ENCODE measurements at regions not wholly inside any gene's neighbourhood (a gene's known extent, or its start where the extent isn't known, plus 50 kb on each side); places are given as distances from the start of the nearest gene placed in this dataset.

- H3K9ac ChIP-seq (ENCODE audit: low read length) = no peak overlapping the region
- H3K9me2 ChIP-seq (ENCODE audit: insufficient read depth, low read length) = no peaks in the 10 kb centered on the region
- no peak overlapping the region for H2AFZ ChIP-seq (ENCODE audit: low read depth, low read length)
- H3K4me2 ChIP-seq (ENCODE audit: low read length) = no peak overlapping the region
- H3K27me3 ChIP-seq (ENCODE audit: insufficient read depth, low read depth, low read length) = no peaks in the 10 kb centered on the region
- no peaks in the 10 kb centered on the region for H3K79me2 ChIP-seq (replicated peaks; ENCODE audit: insufficient read depth, low read length)
- no peaks in the 10 kb centered on the region for H3F3A ChIP-seq (ENCODE audit: insufficient read depth, low read length, poor library complexity, severe bottlenecking)
- H3K9me3 ChIP-seq (ENCODE audit: low read length) = no peaks in the 10 kb centered on the region
- H3K36me3 ChIP-seq (ENCODE audit: insufficient read depth, low read length) = no peaks in the 10 kb centered on the region
- H3K4me3 ChIP-seq (ENCODE audit: low read length) = no peak overlapping the region
- H3K27ac ChIP-seq (ENCODE audit: low read length) = no peak overlapping the region
- H4K20me1 ChIP-seq (ENCODE audit: insufficient read depth) = no peaks in the 10 kb centered on the region
- no peak for TF ChIP-seq MXI1 (conservative IDR thresholded peaks at IDR 0.05; ENCODE audit: poor library complexity, severe bottlenecking)
- no peak for TF ChIP-seq REST (IDR thresholded peaks at IDR 0.05; ENCODE audit: borderline replicate concordance)
- TF ChIP-seq TAF1 (IDR thresholded peaks at IDR 0.05; ENCODE audit: low read depth) = no peak
These were observed 103.8 kb downstream of the TNFSF18 start for GRCh38 chr1:172946814-172947507.

- no peaks in the 10 kb centered on the region for H3K9me3 ChIP-seq (ENCODE audit: low read length)
- H3K9me2 ChIP-seq (ENCODE audit: insufficient read depth, low read length) = no peaks in the 10 kb centered on the region
- no peaks in the 10 kb centered on the region for H3K27me3 ChIP-seq (ENCODE audit: insufficient read depth, low read depth, low read length)
- no peaks in the 10 kb centered on the region for H3K36me3 ChIP-seq (ENCODE audit: insufficient read depth, low read length)
- H3K27ac ChIP-seq (ENCODE audit: low read length) = no peak overlapping the region
- no peak overlapping the region for H2AFZ ChIP-seq (ENCODE audit: low read depth, low read length)
- TF ChIP-seq CTCF (IDR thresholded peaks at IDR 0.05; ENCODE audit: poor library complexity, severe bottlenecking) (no peak), REST (IDR thresholded peaks at IDR 0.05; ENCODE audit: borderline replicate concordance) (no peak), TAF1 (IDR thresholded peaks at IDR 0.05; ENCODE audit: low read depth) (no peak), RAD21 (conservative IDR thresholded peaks at IDR 0.05) (no peak), EZH2 (IDR thresholded peaks at IDR 0.05; ENCODE audit: borderline replicate concordance, insufficient read depth, low read length, poor library complexity, severe bottlenecking) (no peak), EP300 (conservative IDR thresholded peaks at IDR 0.05; ENCODE audit: poor library complexity, severe bottlenecking) (no peak), POLR2AphosphoS5 (IDR thresholded peaks at IDR 0.05) (no peak), SMC3 (conservative IDR thresholded peaks at IDR 0.05; ENCODE audit: poor library complexity) (no peak), MXI1 (conservative IDR thresholded peaks at IDR 0.05; ENCODE audit: poor library complexity, severe bottlenecking) (no peak)
- no peaks in the 10 kb centered on the region for H4K20me1 ChIP-seq (ENCODE audit: insufficient read depth)
- H3K4me3 ChIP-seq (ENCODE audit: low read length) = no peak overlapping the region
- no peaks in the 10 kb centered on the region for H3F3A ChIP-seq (ENCODE audit: insufficient read depth, low read length, poor library complexity, severe bottlenecking)
- H3K79me2 ChIP-seq (replicated peaks; ENCODE audit: insufficient read depth, low read length) = no peaks in the 10 kb centered on the region
- H3K9ac ChIP-seq (ENCODE audit: low read length) = no peak overlapping the region
- no peak overlapping the region for H3K4me2 ChIP-seq (ENCODE audit: low read length)
These were observed 102.3 kb downstream of the TNFSF18 start for GRCh38 chr1:172948457-172948856.

Data from neural cell (in vitro differentiated cells).